NCI-H526 treated with DMSO at 0.1 percent for 48 hours (cell line): ENCODE measurements at regions not wholly inside any gene's neighbourhood (a gene's known extent, or its start where the extent isn't known, plus 50 kb on each side); places are given as distances from the start of the nearest gene placed in this dataset.
"Not testable (repeated sequence)": the region's sequence is repeated elsewhere in the genome, so short reads cannot be mapped to it uniquely, and the experiment has no call there.

ENCODE experiments used
- DNase-seq: peaks from one replicate; lab custom pipeline; 2025; lab: John Stamatoyannopoulos, UW

DNA sequence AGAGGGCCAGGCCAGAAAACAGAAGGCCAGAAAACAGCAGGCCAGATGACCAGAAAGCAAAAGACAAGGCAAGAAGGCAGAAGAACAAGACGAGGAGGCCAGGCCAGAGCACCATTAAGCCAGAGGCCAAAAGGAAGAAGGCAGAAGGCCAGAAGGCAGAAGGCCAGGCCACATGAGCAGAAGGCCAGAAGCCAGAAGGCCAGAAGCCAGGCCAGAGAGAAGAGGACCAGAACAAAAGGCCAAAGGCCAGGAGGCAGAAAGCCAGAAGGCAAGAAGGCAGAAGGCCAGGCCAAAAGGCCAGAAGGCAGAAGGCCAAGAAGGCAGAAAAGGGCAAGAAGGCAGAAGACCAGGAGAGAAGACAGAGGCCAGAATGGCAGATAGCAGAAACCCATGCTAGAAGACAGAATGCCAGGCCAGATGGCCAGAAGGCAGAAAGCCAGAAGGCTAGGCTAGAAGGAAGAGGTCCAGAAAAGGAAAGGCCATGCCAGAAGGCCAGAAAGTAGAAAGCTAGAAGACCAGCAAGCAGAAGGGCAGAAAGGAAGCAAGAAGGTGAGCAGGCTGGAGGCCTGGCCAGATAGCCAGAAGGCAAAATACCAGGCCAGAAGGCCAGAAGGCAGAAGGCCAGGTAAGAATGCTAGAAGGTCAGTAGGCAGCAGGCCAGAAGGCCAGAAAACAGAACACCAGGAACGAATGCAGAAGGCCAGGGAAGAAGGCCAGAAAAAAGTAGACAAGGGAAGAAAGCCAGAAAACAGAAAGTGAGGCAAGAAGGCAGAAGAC lies 187.6 kb downstream of the TUBA3C start:
- DNase-seq: no peak

DNA sequence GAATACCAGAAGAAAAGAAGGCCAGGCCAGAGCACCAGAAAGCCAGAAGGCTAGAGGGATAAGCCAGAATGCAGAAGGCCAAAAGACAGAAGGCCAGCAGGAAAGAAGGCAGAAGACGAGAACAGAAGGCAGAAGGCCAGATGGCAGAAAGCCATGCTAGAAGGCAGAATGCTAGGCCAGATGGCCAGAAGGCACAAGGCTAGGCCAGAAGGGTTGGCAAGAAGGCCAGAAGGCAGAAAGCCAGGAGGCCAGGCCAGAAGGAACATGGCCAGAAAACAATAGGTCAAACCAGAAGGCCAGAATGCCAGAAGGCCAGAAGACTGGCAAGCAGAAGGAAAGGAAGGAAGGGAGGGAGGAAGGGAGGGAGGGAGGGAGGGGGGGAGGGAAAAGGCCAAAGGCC lies 188.8 kb downstream of the TUBA3C start:
- DNase-seq: no peak

DNA sequence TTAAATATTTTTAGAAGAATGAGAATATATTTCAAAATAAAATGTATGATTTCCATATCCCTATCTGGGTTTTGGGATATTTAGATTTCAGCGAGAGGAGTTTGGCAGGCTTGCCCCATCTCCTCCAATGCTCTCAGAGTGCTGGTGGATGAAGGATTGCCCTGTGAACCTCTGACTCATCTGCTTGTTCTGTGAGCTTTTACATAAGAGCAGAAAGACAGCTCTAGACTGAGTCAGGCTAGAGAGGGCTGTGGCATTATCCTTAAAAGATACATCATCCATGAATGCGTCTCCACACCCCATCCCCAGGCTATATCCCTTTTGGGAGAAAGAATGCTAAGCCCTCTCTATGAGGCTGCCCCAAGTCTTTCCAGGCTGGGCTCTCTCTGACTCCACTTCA lies 190.6 kb downstream of the TUBA3C start:
- no peak for DNase-seq

DNA sequence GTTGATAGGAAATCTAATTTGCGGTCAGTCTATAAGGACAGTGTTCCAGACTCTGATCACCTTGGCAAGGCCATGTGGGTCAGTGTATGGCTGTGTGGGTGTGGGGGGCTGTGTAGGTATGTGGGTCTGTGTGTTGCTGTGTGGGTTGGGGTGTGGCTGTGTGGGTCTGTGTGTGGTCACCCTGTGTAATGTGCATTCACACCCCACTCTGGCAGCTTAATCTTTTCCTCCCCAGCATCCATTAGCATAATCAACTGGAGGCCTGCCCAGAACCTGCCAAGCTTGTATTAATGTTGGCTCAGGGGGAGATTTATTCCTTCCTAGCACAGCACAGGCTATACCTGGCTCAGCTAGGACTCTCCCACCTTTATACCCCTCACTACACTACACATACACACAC lies 203.2 kb downstream of the TUBA3C start:
- no peak for DNase-seq

DNA sequence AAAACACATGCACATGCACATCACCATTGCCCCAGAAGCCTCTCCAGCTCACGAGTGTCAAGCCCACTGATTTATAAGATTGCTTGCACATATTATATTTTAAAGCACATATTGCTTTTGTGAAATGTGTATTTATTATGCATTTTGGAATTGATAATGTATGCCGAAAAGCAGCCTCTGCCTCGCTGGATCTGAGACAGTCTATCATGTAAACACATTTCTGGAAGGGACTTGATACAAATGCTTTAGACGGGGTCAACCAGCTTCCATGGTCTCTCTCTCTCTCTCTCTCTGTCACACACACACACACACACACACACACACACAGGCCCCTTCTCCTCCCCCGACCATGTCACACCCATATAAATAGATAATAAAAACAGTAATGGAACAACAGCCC lies 203.8 kb downstream of the TUBA3C start:
- DNase-seq: no peak

DNA sequence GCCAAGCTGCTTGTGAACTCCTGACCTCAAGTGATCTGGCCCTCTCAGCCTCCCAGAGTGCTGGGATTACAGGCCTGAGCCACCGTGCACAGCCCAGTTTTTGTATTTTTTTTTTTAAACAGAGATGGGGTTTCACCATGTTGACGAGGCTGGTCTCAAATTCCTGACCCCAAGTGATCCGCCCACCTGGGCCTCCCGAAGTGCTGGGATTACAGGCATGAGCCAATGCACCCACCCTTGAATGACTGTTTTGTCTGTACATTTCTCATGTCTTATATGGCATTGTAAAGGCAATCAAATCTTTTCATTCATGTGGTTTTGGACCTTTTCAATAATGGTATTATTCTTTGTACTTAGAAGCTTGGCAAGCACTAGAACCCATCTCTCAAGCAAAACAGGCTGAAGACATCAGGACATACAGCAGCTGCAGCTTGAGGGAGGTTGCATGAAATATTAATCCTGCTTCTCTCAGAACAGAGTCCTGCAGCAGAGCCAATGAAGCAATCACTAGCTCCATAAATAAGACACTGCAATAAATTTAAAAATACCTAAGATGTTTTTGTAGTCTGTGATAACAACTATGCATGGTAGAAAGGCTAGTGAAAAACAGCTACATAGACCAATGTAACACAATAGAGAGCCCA lies 209.9 kb downstream of the TUBA3C start:
- DNase-seq: no peak

DNA sequence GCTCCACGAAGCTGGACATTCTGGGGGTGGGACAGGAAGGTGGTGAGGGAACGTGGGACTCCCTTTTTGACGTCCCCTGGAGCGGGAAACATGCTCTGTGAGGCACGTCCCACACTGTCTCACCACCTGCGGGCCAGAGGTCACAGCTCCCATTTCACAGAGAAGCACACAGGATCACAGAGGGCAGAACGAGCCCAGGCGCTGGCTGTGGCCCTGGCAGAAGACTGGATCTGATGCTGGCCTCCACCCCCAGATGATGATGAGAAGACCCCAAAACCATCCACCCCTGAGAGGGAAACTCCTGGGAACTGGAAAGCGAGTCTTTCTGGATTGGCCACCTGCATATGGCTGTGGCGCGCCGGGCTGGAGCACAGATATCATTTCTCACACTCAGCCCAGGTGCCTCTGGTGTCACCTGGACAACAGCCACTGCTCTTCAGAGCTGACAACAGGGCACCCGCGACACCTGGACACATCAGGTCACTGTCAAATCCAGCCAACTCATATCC lies 216.2 kb downstream of the TUBA3C start:
- DNase-seq: no peak

DNA sequence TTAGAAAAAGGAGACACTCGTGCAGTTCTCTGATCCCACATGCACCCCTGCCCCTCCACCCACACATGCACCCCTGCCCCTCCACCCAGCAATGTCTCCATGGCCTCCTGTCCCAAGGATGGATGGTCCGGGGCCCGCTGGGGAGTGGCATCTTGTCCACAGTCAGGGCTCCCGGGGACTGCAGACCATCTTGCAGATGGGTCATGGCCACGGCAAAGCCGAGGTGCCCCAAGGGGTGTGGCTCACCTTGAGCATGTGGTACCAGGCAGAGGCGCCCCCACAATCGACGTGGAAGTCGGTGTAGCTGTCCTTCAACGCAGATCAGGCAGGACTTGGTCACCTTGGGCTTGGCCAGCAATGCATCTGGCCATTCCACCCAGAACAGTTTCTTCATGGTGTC lies 216.7 kb downstream of the TUBA3C start:
- no peak for DNase-seq

DNA sequence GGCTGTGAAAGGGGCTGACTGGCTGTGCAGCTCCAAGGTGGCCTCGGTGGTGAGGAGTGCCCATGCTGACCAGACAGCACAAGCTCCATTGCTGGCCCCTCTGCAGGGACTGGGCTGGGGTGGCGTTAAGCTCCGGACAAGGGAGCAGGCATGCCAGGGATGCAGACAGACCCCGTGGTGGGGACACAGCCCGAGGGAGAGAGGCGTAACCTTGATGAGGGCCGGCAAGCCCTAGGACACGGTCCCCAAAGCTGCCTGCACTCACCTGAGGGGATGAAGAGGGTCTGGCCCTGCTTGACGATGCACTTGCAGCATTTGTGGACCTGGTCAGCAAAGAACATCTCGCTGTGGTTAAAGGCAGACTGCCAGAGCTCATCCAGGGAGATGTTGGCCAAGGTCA lies 217.9 kb downstream of the TUBA3C start:
- DNase-seq: not testable (repeated sequence)

DNA sequence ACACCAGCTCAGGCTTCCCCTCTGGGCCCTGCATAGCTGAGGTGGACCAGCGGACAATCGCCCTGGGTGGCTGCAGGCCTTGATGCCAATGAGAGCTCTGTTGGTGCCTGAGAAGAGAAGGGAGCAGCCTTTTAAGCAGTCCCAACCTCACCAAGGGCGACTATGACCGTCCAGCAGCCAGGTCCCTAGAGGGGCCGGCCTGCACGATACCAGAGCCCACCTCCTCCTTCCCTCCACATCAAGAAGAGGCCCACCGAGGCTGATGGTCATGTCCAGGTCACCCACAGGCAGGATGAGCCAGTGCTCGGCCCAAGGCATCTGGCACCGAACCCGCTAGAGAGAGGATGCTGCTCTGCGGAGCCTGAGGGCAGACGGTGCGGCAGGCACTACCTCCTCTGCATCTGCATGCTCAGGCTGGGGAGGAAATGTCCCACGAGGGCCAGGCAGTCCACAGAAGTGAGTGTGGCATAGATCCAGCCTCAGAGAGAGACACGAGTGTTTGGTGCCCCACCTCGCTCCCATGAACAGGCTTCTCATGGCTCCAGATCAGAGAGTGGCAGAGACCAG lies 219.4 kb downstream of the TUBA3C start:
- no peak for DNase-seq

DNA sequence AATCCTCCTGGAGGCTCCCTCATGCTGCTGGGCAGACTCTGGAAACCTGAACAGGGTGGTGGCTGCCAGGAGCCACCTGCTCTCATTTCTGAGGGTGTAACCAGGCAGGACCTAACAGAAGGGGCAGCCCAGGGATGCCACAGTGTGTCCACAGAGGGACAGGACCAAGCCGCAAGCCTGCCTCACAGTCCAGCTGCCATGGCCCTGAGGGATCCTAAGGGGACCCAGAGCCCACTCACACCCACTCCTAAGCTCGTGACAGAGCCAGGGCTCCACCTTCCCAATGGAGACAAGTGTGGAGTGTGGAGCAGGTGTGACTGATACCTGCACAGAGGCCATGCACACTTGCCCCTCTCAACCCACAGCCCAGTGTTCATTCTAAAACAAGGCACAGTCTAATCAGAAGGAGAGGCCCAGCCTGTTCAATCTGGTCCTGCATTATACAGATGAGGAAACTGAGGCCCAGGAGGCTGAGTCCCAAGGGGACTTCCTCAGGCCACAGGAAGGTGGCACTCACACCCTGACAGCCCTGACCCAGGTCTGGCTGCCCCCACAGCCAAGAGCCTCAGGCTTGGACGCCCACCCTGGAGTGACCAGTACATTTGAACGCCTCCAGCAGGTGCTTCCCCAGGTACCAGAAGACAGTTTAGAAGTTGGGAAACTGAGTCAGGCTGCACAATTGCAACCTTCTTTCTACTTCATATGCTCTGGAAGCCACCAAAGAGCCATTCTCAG lies 220.1 kb downstream of the TUBA3C start:
- no peak for DNase-seq

DNA sequence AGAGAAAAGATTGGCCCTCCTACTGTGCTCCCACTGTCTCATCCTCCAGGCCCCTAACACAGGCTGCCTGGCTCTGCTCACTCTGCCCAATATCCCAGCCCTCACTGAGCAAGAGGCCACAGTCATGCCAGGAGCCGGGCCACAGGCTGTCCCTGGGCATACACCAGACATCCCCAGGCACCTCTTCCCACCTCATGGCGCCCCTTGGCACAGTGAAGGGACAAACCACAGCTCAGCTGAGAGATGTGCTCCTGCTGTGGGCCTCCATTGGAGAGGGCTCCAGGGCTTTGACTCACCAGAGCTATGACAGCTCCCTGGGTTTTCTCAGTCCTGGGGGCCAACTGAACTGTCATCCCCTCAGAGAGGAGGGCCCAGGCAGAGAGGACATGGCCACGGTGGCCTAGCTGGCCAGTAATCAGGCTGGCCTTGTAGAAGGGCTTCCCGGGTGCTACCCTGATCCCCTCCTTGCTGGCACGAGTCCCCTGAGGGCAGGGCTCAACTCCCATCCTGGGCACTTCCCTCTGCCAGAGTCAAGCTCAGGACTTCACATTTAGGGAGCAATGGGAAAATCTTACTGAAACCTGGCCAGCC lies 220.9 kb downstream of the TUBA3C start:
- no peak for DNase-seq

DNA sequence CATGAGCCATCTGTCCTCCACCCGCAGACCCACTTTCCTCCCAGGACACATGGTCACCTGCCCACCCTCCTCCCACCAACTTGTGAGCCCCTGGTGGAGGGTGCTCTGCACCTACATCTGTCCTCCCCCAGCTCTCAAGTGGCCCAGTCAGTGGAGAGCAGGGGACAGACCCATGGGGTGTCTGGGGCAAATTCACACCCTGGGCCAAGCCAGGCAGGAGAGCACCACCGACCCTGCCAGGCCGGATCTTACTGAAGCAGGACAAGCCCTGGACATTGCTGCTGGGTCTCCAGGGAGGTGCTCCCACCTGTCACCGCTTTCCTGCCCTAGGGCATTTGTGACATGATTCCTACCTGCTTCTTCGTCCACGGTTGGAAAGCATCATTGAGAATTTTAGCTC lies 221.6 kb downstream of the TUBA3C start:
- no peak for DNase-seq

DNA sequence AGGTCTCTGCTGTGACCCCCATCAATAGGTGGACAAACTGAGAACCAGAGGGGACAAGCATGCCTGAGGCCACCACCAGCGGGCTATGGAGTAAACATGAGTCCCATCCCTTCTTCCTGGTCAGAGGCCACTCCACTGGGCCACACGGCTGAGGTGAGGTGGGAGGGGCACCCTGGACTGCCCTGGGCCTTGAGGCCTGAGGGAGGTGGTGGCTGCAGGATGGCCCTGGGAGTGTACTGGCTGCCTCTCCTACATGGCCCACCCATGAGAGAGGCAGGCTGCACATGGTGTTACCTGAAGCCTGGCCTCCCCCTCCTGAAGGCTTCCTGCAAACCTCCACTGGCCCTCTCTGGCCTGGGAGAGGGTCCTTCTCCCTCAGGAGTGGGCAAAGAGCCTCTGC lies 222.4 kb downstream of the TUBA3C start:
- DNase-seq: no peak

DNA sequence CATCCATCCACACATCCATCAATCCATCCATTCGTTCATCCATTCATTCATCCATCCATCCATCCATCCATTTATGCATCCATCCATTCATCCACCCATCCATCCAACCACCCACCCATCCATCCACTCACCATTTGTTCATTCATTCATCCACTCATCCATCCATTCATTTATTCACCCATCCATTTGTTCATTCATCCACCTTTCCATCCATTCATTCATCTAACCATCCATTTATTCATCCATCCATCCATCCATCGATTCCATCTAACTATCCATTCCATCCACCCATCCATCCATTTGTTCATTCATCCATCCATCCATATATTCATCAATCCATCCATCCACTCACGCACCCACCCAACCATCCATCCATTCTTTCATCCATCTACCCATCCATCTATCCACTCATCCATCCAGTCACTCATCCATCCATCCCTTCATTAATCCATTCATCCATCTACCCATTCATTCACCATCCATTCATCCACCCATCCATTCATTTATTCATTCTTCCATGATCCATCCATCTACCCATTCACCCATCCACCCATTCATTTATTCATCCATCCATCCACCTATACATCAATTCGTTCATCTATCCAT lies 225.0 kb downstream of the TUBA3C start:
- DNase-seq: no peak

DNA sequence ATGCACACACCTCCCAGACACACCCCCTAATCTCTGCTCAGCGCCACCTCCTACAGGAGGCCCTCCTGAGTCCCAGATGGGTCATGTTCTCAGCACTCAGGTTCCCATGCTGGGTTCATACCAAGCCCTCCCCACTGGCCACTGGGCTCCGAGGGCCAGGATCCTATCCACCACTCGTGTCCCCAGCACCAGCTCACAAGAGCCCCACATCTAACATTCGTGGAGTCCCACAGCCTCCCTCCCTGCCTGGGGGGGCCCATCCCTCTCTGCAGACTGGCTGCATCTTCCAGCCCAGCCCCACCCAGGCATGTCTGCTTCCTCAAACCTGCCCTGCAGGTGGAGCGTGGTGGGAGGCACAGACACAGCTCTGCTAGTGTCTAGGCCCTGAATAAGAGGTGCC lies 227.4 kb downstream of the TUBA3C start:
- DNase-seq: no peak

DNA sequence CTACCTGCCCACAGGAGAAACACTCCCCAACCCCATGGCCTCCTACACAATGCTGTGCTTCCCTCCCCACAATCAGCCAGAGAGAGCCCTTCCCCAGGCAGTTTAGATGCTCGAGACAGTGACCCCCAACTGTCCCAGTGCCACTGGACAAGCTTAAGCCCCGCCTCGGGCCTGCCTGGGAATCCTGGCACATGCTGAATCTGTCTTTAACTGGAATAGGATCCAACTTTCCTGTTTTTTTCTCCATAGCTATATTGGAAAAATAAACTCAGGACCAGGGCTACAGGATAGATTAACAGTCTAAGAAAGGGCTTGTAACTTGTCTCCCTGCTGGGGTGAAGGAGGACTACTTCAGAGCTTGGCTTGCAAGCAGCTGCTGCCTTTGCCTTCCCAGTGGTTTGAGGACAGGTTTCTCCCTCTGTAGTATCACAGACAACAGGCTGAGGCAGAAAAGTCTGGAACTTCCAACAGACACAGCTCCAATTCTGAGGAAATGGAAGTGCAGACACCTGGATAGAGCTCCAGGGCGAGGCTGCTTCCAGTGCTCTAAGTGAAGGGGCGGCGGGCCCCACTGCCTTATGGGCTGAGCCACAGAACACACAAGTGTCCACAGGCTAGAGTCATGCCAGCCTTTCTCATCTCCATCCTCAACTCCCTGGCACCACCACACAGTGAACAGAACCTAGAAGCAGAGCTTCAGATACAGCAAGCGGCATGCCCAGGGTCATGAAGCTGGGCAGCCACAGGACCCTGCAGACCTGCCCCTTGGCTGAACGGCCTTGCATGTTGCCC lies 228.3 kb downstream of the TUBA3C start:
- DNase-seq: no peak

DNA sequence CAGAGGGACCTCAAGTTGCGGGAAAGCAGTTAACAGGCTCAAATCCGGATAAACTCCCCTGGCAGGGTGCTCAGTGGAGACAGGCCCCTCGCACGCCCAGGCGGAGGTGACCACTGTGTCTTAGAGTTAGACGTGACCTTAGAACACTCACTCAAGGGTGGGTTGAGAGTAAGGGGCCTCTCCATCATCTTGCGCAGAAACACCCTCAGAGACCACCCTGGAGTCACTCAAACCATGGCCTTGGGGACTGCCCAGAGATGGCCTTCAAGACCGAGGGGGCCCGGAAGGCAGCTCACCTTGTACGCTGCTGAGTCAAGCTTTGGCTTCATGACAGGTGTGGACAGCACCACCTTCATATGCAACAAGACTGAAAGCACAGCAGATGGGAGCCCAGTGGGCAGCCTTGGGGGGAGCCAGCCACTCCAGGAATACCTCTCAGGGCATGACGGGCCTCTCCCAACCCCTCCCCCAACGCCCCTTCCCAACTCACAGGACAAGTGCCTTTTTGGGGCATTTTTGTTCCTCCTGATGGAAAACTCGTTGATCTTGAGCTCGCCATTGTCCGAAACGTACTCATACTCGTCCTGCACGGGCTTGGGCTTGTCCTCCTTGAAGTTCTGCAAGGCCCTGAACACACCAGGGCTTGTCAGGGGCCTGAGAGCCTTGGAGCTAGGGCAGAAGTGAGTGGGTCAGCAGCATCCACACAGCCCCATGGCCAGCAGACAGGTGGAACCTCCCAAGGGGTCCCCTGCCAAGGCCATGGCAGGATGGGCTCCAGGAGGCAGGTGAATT lies 229.2 kb downstream of the TUBA3C start:
- no peak for DNase-seq

DNA sequence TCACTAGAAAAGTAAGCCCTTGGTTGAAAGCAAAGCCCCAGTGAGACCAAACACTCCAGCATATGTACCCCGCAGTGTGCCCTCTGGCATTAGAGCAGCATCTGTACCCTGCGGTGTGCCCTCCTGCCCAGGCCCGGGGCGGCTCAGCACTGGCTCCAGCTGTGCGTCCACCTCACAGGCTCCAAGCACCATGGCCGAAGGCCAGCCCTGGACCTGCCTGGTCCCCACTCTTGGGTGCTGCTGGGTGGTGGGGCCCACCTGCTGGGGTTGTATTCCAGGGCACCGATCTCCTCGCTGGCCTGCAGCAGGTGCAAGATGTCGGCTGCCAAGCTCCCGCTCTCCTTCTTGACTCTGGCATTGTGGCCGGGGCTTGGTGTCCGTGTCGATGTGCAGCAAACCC lies 230.2 kb downstream of the TUBA3C start:
- DNase-seq: no peak

DNA sequence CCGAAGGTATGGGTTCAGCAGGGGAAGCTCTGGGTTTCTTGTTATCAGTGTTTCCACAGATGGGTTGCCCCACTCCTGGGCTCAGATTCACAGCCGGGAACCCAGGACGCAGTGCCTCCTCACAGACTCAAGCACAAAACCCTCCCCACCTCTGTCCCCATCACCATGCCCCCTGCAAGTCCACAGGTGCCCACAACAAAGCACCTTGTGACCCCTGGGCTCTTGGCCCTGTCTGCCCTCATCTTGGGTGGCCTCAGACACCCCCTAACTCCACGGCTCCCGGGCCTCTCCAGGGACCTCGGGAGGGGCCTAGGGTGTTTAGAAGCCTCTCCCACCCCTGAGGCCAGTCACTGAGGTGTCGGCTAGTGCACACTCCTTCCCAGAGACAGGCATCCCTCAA lies 231.7 kb downstream of the TUBA3C start:
- no peak for DNase-seq

DNA sequence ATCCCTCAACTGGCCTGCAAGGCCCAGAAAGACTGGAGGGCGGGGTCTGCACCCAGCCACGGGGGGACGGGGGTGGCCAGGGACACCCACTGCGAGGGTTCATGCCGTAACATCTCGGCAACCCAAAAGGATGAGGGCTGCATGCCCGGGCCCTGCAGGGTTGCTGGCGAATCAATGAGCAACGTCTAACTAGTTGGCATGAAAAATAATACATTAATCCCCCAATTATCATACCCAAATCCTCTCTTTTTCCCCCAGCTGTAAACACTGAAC lies 232.2 kb downstream of the TUBA3C start:
- DNase-seq: no peak
